Heart left ventricle (tissue), 13 donors: ENCODE measurements at regions not wholly inside any gene's neighbourhood (a gene's known extent, or its start where the extent isn't known, plus 50 kb on each side); places are given as distances from the start of the nearest gene placed in this dataset.

Source experiments
- CTCF ChIP-seq, 12 donors: fragments of 200-600 bp; sonication (generic) in 4 of 12; IDR thresholded peaks; one replicate each; pipeline versions ENCODE4 v1.5.0 to v1.8.0; 2018 to 2022; ENCODE audit warnings: antibody characterized with exemption in 12 of 12, mild to moderate bottlenecking in 5 of 12
- POLR2A ChIP-seq, 2 donors: fragments of 450-650 bp; IDR thresholded peaks; one replicate each; pipeline ENCODE4 v1.6.1; 2017; ENCODE audit warnings: antibody characterized with exemption in 2 of 2, mild to moderate bottlenecking in 2 of 2, moderate library complexity in 2 of 2
- donor health status: ischemic (EF 13 %, LVEDD 7.1; RV severe dilation, severe dysfunction).
- donor health status: DM: no; HTN: yes; CAD: no.
- donor health status: DM: no; HTN: no; CAD: no.
- donor health status: ischemic (EF 25% LVEDD 6.9; RV normal size, moderate dysfunction).
- donor health status: ischemic (EF 25% LVEDD 5.7; RV mildly dilated, moderate dysfunction).
- donor health status: ischemic (EF 35%, LVEDD 5.7; RV mildly dilated, moderate dysfunction).
- donor health status: nonischemic (EF 11% LVEDD 7.7; RV severe dilation, severe dysfunction).
- donor health status: DM: yes; HTN: yes; CAD: no.
- donor health status: PGD.
- donor health status: ischemic (EF 29% LVEDD 5.4; RV normal size, mild dysfunction).
- donor health status: nonischemic (EF 23%, LVEDD 6.1; RV moderate dilation, normal function).

DNA sequence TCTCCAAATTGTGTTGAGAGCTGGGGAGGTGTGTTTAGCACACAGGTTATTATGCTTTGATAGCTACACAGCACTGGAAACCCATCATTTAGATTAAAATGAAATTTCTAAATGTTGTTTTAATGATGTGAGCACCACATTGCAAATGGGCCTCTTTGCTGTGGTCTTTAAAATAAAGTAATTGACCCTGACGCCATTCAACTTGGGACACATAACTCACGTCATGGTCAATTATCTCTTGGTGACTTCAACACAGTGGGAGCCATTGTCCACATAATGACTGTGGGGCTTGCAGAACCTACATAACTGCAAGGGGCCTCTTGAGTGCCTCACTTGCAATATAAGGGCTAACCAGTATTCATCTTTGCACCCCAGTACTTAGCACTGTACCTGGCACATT is 280.4 kb downstream of the HLX start:
- TF ChIP-seq CTCF (IDR thresholded peaks at IDR 0.05) (no peak), POLR2A (IDR thresholded peaks at IDR 0.05) (no peak)
